ENCODE measurements at regions not wholly inside any gene's neighbourhood (a gene's known extent, or its start where the extent isn't known, plus 50 kb on each side); places are given as distances from the start of the nearest gene placed in this dataset.

GRCh38 chr4:156196722-156197121 is 243.1 kb upstream of the CTSO start:
- H3K4me3 ChIP-seq (ENCODE audit: insufficient read depth, low read length, poor library complexity, severe bottlenecking): no peak overlapping the region
- TF ChIP-seq CTCF (IDR thresholded peaks at IDR 0.05; ENCODE audit: insufficient read depth, low read length, poor library complexity, severe bottlenecking) (no peak), EZH2phosphoT487 (conservative IDR thresholded peaks at IDR 0.05; ENCODE audit: low read length) (no peak)
- no peak overlapping the region for H3K4me2 ChIP-seq (ENCODE audit: low read depth, low read length, poor library complexity, severe bottlenecking)
- H3K9ac ChIP-seq (ENCODE audit: low read length): no peak overlapping the region
- H4K20me1 ChIP-seq (ENCODE audit: low read depth, low read length): no peaks in the 10 kb centered on the region
- H3K9me3 ChIP-seq (ENCODE audit: insufficient read depth, low read length): no peaks in the 10 kb centered on the region
- no peak overlapping the region for H2AFZ ChIP-seq (ENCODE audit: low read depth, low read length, severe bottlenecking)
- no peaks in the 10 kb centered on the region for H3F3A ChIP-seq (ENCODE audit: insufficient read depth)
- no peaks in the 10 kb centered on the region for H3K79me2 ChIP-seq (ENCODE audit: insufficient read depth, low read length)
- H3K9me2 ChIP-seq (replicated peaks; ENCODE audit: insufficient read depth, low read length): no peaks in the 10 kb centered on the region
- H3K27ac ChIP-seq (ENCODE audit: low read depth, low read length): no peak overlapping the region
- no peaks in the 10 kb centered on the region for H3K36me3 ChIP-seq (ENCODE audit: low read length)
- H3K27me3 ChIP-seq (ENCODE audit: low read length): no peaks in the 10 kb centered on the region

GRCh38 chr4:156195914-156196313 is 242.2 kb upstream of the CTSO start:
- H3K36me3 ChIP-seq (ENCODE audit: low read length): no peaks in the 10 kb centered on the region
- no peak for TF ChIP-seq EZH2phosphoT487 (conservative IDR thresholded peaks at IDR 0.05; ENCODE audit: low read length)
- no peak for TF ChIP-seq CTCF (IDR thresholded peaks at IDR 0.05; ENCODE audit: insufficient read depth, low read length, poor library complexity, severe bottlenecking)
- no peaks in the 10 kb centered on the region for H3K9me2 ChIP-seq (replicated peaks; ENCODE audit: insufficient read depth, low read length)
- H4K20me1 ChIP-seq (ENCODE audit: low read depth, low read length): no peaks in the 10 kb centered on the region
- no peaks in the 10 kb centered on the region for H3K9me3 ChIP-seq (ENCODE audit: insufficient read depth, low read length)
- no peak overlapping the region for H3K27ac ChIP-seq (ENCODE audit: low read depth, low read length)
- no peaks in the 10 kb centered on the region for H3F3A ChIP-seq (ENCODE audit: insufficient read depth)
- H3K4me3 ChIP-seq (ENCODE audit: insufficient read depth, low read length, poor library complexity, severe bottlenecking): no peak overlapping the region
- H3K4me2 ChIP-seq (ENCODE audit: low read depth, low read length, poor library complexity, severe bottlenecking): no peak overlapping the region
- H3K79me2 ChIP-seq (ENCODE audit: insufficient read depth, low read length): no peaks in the 10 kb centered on the region
- H3K27me3 ChIP-seq (ENCODE audit: low read length): no peaks in the 10 kb centered on the region
- H3K9ac ChIP-seq (ENCODE audit: low read length): no peak overlapping the region
- no peak overlapping the region for H2AFZ ChIP-seq (ENCODE audit: low read depth, low read length, severe bottlenecking)

- Histone ChIP-seq H3K36me3 (ENCODE audit: low read length) (no peaks in the 10 kb centered on the region), H4K20me1 (ENCODE audit: low read depth, low read length) (no peaks in the 10 kb centered on the region), H2AFZ (ENCODE audit: low read depth, low read length, severe bottlenecking) (no peak overlapping the region), H3K79me2 (ENCODE audit: insufficient read depth, low read length) (no peaks in the 10 kb centered on the region), H3K27ac (ENCODE audit: low read depth, low read length) (no peak overlapping the region), H3F3A (ENCODE audit: insufficient read depth) (no peaks in the 10 kb centered on the region), H3K27me3 (ENCODE audit: low read length) (no peaks in the 10 kb centered on the region), H3K4me3 (ENCODE audit: insufficient read depth, low read length, poor library complexity, severe bottlenecking) (no peak overlapping the region), H3K4me2 (ENCODE audit: low read depth, low read length, poor library complexity, severe bottlenecking) (no peak overlapping the region), H3K9me3 (ENCODE audit: insufficient read depth, low read length) (no peaks in the 10 kb centered on the region), H3K9ac (ENCODE audit: low read length) (no peak overlapping the region), H3K9me2 (replicated peaks; ENCODE audit: insufficient read depth, low read length) (no peaks in the 10 kb centered on the region)
- no peak for TF ChIP-seq EZH2phosphoT487 (conservative IDR thresholded peaks at IDR 0.05; ENCODE audit: low read length)
- TF ChIP-seq CTCF (IDR thresholded peaks at IDR 0.05; ENCODE audit: insufficient read depth, low read length, poor library complexity, severe bottlenecking): no peak
Observed at GRCh38 chr4:156194896-156195295, 241.2 kb upstream of the CTSO start.

- no peaks in the 10 kb centered on the region for H3K9me3 ChIP-seq (ENCODE audit: insufficient read depth, low read length)
- TF ChIP-seq EZH2phosphoT487 (conservative IDR thresholded peaks at IDR 0.05; ENCODE audit: low read length) (no peak), CTCF (IDR thresholded peaks at IDR 0.05; ENCODE audit: insufficient read depth, low read length, poor library complexity, severe bottlenecking) (no peak)
- no peaks in the 10 kb centered on the region for H3F3A ChIP-seq (ENCODE audit: insufficient read depth)
- no peaks in the 10 kb centered on the region for H3K27me3 ChIP-seq (ENCODE audit: low read length)
- H2AFZ ChIP-seq (ENCODE audit: low read depth, low read length, severe bottlenecking): no peak overlapping the region
- H3K9me2 ChIP-seq (replicated peaks; ENCODE audit: insufficient read depth, low read length): no peaks in the 10 kb centered on the region
- H3K9ac ChIP-seq (ENCODE audit: low read length): no peak overlapping the region
- no peak overlapping the region for H3K27ac ChIP-seq (ENCODE audit: low read depth, low read length)
- H3K4me2 ChIP-seq (ENCODE audit: low read depth, low read length, poor library complexity, severe bottlenecking): no peak overlapping the region
- H3K4me3 ChIP-seq (ENCODE audit: insufficient read depth, low read length, poor library complexity, severe bottlenecking): no peak overlapping the region
- H4K20me1 ChIP-seq (ENCODE audit: low read depth, low read length): no peaks in the 10 kb centered on the region
- no peaks in the 10 kb centered on the region for H3K36me3 ChIP-seq (ENCODE audit: low read length)
- H3K79me2 ChIP-seq (ENCODE audit: insufficient read depth, low read length): no peaks in the 10 kb centered on the region
Observed at GRCh38 chr4:156193800-156194199, 240.1 kb upstream of the CTSO start.
